Upper lobe of left lung (tissue), 4 donors: ENCODE measurements at regions not wholly inside any gene's neighbourhood (a gene's known extent, or its start where the extent isn't known, plus 50 kb on each side); places are given as distances from the start of the nearest gene placed in this dataset.

Experiments used
- POLR2A ChIP-seq, 4 donors: fragments of 450-650 bp; IDR thresholded peaks; one replicate each; pipeline ENCODE4 v1.5.1; 2016 to 2017; ENCODE audit warnings: antibody characterized with exemption in 4 of 4, mild to moderate bottlenecking in 2 of 4
- POLR2AphosphoS5 ChIP-seq, 2 donors: sonication (generic); formaldehyde crosslinking; IDR thresholded peaks; one replicate each; pipeline ENCODE4 v1.5.1; 2017; ENCODE audit warnings: antibody characterized with exemption in 2 of 2
- TF ChIP-seq, protein P1 (sequence below), 6 experiments: fragments of 450-650 bp in 4 of 6; fragments of 200-600 bp in 2 of 6; sonication (generic) in 2 of 6; IDR thresholded peaks; one replicate each; pipeline ENCODE4 v1.5.1; 2016 to 2019; ENCODE audit warnings: antibody characterized with exemption in 6 of 6

- TF ChIP-seq POLR2AphosphoS5 (IDR thresholded peaks at IDR 0.05): no peak
- TF ChIP-seq, protein P1, sequence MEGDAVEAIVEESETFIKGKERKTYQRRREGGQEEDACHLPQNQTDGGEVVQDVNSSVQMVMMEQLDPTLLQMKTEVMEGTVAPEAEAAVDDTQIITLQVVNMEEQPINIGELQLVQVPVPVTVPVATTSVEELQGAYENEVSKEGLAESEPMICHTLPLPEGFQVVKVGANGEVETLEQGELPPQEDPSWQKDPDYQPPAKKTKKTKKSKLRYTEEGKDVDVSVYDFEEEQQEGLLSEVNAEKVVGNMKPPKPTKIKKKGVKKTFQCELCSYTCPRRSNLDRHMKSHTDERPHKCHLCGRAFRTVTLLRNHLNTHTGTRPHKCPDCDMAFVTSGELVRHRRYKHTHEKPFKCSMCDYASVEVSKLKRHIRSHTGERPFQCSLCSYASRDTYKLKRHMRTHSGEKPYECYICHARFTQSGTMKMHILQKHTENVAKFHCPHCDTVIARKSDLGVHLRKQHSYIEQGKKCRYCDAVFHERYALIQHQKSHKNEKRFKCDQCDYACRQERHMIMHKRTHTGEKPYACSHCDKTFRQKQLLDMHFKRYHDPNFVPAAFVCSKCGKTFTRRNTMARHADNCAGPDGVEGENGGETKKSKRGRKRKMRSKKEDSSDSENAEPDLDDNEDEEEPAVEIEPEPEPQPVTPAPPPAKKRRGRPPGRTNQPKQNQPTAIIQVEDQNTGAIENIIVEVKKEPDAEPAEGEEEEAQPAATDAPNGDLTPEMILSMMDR (IDR thresholded peaks at IDR 0.05): no peak
- TF ChIP-seq POLR2A (IDR thresholded peaks at IDR 0.05): no peak
Measured at GRCh38 chr13:44857061-44857460, 132.2 kb downstream of the NUFIP1 start.
